Stimulated activated memory B cell treated with anti-CD40 and anti-IgM and Interleukin-4, amounts not matched to agents 10 μg/mL and 1 μg/mL and 100 μg/mL, for 72 hours (primary cell): ENCODE measurements at regions not wholly inside any gene's neighbourhood (a gene's known extent, or its start where the extent isn't known, plus 50 kb on each side); places are given as distances from the start of the nearest gene placed in this dataset.

Experiments
- ATAC-seq: fragments of 150-1000 bp; cut with Tn5 transposase; 2 replicates; pipeline ENCODE4 v1.10.0; 2021
- H3K27ac Mint-ChIP-seq: one replicate; pipeline ENCODE4 v1.8.0; 2022; ENCODE audit warnings: mild to moderate bottlenecking, mixed read lengths
- H3K27me3 Mint-ChIP-seq: one replicate; pipeline ENCODE4 v1.8.0; 2022; ENCODE audit warnings: mixed read lengths
- H3K36me3 Mint-ChIP-seq: one replicate; pipeline ENCODE4 v1.8.0; 2022; ENCODE audit warnings: mixed read lengths
- H3K4me1 Mint-ChIP-seq: one replicate; pipeline ENCODE4 v1.8.0; 2022; ENCODE audit warnings: mixed read lengths
- H3K4me3 Mint-ChIP-seq: one replicate; pipeline ENCODE4 v1.8.0; 2022; ENCODE audit warnings: mild to moderate bottlenecking, moderate library complexity, mixed read lengths
- H3K9me3 Mint-ChIP-seq: one replicate; pipeline ENCODE4 v1.8.0; 2022; ENCODE audit warnings: mixed read lengths

DNA sequence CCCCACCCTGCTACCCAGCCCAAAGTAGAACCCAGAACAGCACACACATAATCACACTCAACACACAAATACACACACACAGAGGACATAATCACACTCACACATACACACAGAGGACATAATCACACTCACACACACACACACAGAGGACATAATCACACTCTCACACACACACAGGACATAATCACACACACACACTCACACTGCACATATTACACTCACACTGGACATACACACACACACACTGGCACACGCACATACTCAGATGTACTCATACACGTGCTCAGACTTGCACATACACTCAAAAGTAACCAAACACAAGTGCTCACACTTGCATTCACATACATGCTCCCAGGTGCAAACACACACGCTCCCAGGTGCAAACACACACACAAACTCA lies 54.3 kb upstream of the CAMK1G start:
- H3K36me3 Mint-ChIP-seq, result no peaks in the 10 kb centered on the region
- H3K4me3 Mint-ChIP-seq, result no peak overlapping the region
- peaks cover 16% of the 10 kb centered on the region for H3K27me3 Mint-ChIP-seq
- ATAC-seq, result no peak
- H3K4me1 Mint-ChIP-seq, result no peaks in the 10 kb centered on the region
- H3K27ac Mint-ChIP-seq, result no peak overlapping the region
- no peaks in the 10 kb centered on the region for H3K9me3 Mint-ChIP-seq

GRCh38 chr1:209531006-209531405 lies 52.5 kb upstream of the CAMK1G start:
- no peak for ATAC-seq
- no peak overlapping the region for H3K4me3 Mint-ChIP-seq
- no peaks in the 10 kb centered on the region for H3K4me1 Mint-ChIP-seq
- no peaks in the 10 kb centered on the region for H3K9me3 Mint-ChIP-seq
- H3K36me3 Mint-ChIP-seq, result no peaks in the 10 kb centered on the region
- peaks cover 16% of the 10 kb centered on the region for H3K27me3 Mint-ChIP-seq
- no peak overlapping the region for H3K27ac Mint-ChIP-seq

DNA sequence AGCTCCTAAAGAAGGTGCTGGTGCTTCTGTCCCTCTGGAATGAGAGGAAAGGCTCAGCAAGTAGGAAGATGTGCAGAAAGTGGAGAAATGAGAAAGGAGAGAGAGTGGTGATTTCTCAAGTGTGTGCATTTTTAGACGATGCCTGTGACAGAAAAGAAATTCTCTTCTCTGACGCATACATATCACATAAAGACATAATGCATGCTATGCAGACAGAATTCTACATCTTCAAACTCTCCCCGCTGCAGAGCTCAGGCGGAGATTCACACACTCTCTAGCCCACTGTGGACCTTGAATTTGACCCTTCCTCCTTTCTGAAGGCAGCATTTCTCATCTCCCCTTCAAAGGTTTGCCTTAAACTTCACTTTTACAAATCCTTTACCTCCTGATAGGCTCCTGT lies 52.0 kb upstream of the CAMK1G start:
- Mint-ChIP-seq H3K27me3 (peaks cover 16% of the 10 kb centered on the region), H3K27ac (no peak overlapping the region), H3K36me3 (no peaks in the 10 kb centered on the region), H3K4me1 (no peaks in the 10 kb centered on the region), H3K9me3 (no peaks in the 10 kb centered on the region), H3K4me3 (no peak overlapping the region)
- no peak for ATAC-seq
